Uterus (tissue), 2 donors: ENCODE measurements at regions not wholly inside any gene's neighbourhood (a gene's known extent, or its start where the extent isn't known, plus 50 kb on each side); places are given as distances from the start of the nearest gene placed in this dataset.

Experiments
- POLR2A ChIP-seq, 2 donors: fragments of 450-650 bp; IDR thresholded peaks; one replicate each; pipeline ENCODE4 v1.6.1; 2016; ENCODE audit warnings: antibody characterized with exemption in 2 of 2, mild to moderate bottlenecking in 1 of 2, moderate library complexity in 1 of 2
- TF ChIP-seq, protein P1 (sequence below), 4 experiments: fragments of 200-600 bp in 2 of 4; fragments of 450-650 bp in 2 of 4; sonication (generic) in 2 of 4; IDR thresholded peaks; one replicate each; pipeline ENCODE4 v1.5.1; 2016 to 2019; ENCODE audit warnings: antibody characterized with exemption in 4 of 4, mild to moderate bottlenecking in 2 of 4, moderate library complexity in 1 of 4

DNA sequence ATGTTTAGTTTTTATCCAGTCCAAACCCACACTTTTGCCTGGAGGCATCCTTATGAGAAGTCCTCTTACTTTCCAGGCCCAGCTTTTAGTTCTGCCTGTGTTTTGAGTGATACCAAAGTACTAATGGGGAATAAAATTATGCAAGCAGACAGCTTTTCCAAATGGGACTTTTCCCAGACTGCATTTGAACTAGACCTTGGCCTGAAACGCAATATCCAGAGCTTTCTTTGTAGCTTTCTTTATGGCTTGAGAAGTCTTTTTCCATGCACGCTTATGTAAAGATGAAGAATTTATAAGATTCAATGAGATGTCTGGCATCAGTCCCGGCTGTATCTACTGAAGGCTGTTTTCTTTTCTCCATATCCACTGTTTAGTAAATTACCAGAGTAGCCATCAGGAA lies 236.6 kb upstream of the RAB4A start:
- no peak for TF ChIP-seq POLR2A (IDR thresholded peaks at IDR 0.05)
- TF ChIP-seq, protein P1, sequence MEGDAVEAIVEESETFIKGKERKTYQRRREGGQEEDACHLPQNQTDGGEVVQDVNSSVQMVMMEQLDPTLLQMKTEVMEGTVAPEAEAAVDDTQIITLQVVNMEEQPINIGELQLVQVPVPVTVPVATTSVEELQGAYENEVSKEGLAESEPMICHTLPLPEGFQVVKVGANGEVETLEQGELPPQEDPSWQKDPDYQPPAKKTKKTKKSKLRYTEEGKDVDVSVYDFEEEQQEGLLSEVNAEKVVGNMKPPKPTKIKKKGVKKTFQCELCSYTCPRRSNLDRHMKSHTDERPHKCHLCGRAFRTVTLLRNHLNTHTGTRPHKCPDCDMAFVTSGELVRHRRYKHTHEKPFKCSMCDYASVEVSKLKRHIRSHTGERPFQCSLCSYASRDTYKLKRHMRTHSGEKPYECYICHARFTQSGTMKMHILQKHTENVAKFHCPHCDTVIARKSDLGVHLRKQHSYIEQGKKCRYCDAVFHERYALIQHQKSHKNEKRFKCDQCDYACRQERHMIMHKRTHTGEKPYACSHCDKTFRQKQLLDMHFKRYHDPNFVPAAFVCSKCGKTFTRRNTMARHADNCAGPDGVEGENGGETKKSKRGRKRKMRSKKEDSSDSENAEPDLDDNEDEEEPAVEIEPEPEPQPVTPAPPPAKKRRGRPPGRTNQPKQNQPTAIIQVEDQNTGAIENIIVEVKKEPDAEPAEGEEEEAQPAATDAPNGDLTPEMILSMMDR (IDR thresholded peaks at IDR 0.05): no peak
